Neural cell (in vitro differentiated cells): ENCODE measurements at regions not wholly inside any gene's neighbourhood (a gene's known extent, or its start where the extent isn't known, plus 50 kb on each side); places are given as distances from the start of the nearest gene placed in this dataset.

Source experiments
- H2AFZ ChIP-seq: fragments of 200-600, 300-800 bp; sonication (generic), shearing (Covaris generic); 2 replicates; pipeline ENCODE4 v1.6.0; 2014; ENCODE audit warnings: low read depth, mild to moderate bottlenecking, antibody characterized with exemption, low read length, moderate library complexity
- H3F3A ChIP-seq: fragments of 200-600 bp; shearing (Covaris generic); 2 replicates; pipeline ENCODE4 v1.6.1; 2016; ENCODE audit warnings: mild to moderate bottlenecking, moderate library complexity, mixed read lengths, antibody characterized with exemption, low read length; ENCODE audit not compliant: insufficient read depth, poor library complexity, severe bottlenecking
- H3K27ac ChIP-seq: fragments of 200-600, 300-800 bp; sonication (generic), shearing (Covaris generic); 2 replicates; pipeline ENCODE4 v1.5.1; 2014; ENCODE audit warnings: mild to moderate bottlenecking, low read length, moderate library complexity
- H3K27me3 ChIP-seq: fragments of 300-800, 200-600 bp; sonication (generic), shearing (Covaris generic); 2 replicates; pipeline ENCODE4 v1.6.0; 2014; ENCODE audit warnings: mild to moderate bottlenecking, low read depth, low read length, moderate library complexity; ENCODE audit not compliant: insufficient read depth
- H3K36me3 ChIP-seq: fragments of 300-800, 200-600 bp; sonication (generic), shearing (Covaris generic); 2 replicates; pipeline ENCODE4 v1.5.1; 2014; ENCODE audit warnings: mild to moderate bottlenecking, antibody characterized with exemption, low read length, moderate library complexity; ENCODE audit not compliant: insufficient read depth
- H3K4me2 ChIP-seq: fragments of 300-800, 200-600 bp; sonication (generic), shearing (Covaris generic); 2 replicates; pipeline ENCODE4 v1.6.0; 2014; ENCODE audit warnings: mild to moderate bottlenecking, low read length
- H3K4me3 ChIP-seq: fragments of 300-800, 200-600 bp; sonication (generic), shearing (Covaris generic); 2 replicates; pipeline ENCODE4 v1.5.1; 2014; ENCODE audit warnings: mild to moderate bottlenecking, low read length, moderate library complexity
- H3K79me2 ChIP-seq: fragments of 200-600 bp; shearing (Covaris generic); replicated peaks from 2 replicates; pipeline ENCODE4 v1.6.0; 2014; ENCODE audit warnings: mild to moderate bottlenecking, low read length, moderate library complexity; ENCODE audit not compliant: insufficient read depth
- H3K9ac ChIP-seq: fragments of 300-800, 200-600 bp; sonication (generic), shearing (Covaris generic); 2 replicates; pipeline ENCODE4 v1.6.1; 2016; ENCODE audit warnings: mild to moderate bottlenecking, low read length, mixed read lengths
- H3K9me2 ChIP-seq: fragments of 200-600 bp; shearing (Covaris generic); 2 replicates; pipeline ENCODE4 v1.6.1; 2016; ENCODE audit warnings: mild to moderate bottlenecking, low read length, mixed read lengths; ENCODE audit not compliant: insufficient read depth
- H3K9me3 ChIP-seq: fragments of 200-600, 300-800 bp; sonication (generic), shearing (Covaris generic); 2 replicates; pipeline ENCODE4 v1.6.1; 2016; ENCODE audit warnings: mild to moderate bottlenecking, mixed run types, low read length, moderate library complexity, mixed read lengths
- H4K20me1 ChIP-seq: fragments of 200-600 bp; shearing (Covaris generic); 2 replicates; pipeline ENCODE4 v1.6.1; 2016; ENCODE audit warnings: mild to moderate bottlenecking, mixed run types; ENCODE audit not compliant: insufficient read depth
- EP300 ChIP-seq: fragments of 450-650 bp; conservative IDR thresholded peaks from 2 replicates; pipeline ENCODE4 v1.6.1; 2014; ENCODE audit warnings: antibody characterized with exemption, mild to moderate bottlenecking, moderate library complexity; ENCODE audit not compliant: poor library complexity, severe bottlenecking
- EZH2 ChIP-seq: fragments of 200-600, 300-800 bp; shearing (Covaris generic), sonication (generic); IDR thresholded peaks from 2 replicates; pipeline ENCODE4 v1.6.1; 2014; ENCODE audit warnings: antibody characterized with exemption, low read length, borderline replicate concordance, mild to moderate bottlenecking; ENCODE audit not compliant: insufficient read depth, poor library complexity, severe bottlenecking
- MXI1 ChIP-seq: fragments of 450-650 bp; conservative IDR thresholded peaks from 2 replicates; pipeline ENCODE4 v1.6.1; 2014; ENCODE audit warnings: antibody characterized with exemption, mild to moderate bottlenecking; ENCODE audit not compliant: poor library complexity, severe bottlenecking
- POLR2AphosphoS5 ChIP-seq: IDR thresholded peaks from 2 replicates; pipeline ENCODE4 v1.6.1; 2012
- RAD21 ChIP-seq: fragments of 450-650 bp; conservative IDR thresholded peaks from 2 replicates; pipeline ENCODE4 v1.6.1; 2014; ENCODE audit warnings: antibody characterized with exemption, mild to moderate bottlenecking, moderate library complexity
- SMC3 ChIP-seq: fragments of 450-650 bp; conservative IDR thresholded peaks from 2 replicates; pipeline ENCODE4 v1.6.1; 2014; ENCODE audit warnings: antibody characterized with exemption, mild to moderate bottlenecking, moderate library complexity; ENCODE audit not compliant: poor library complexity
- TAF1 ChIP-seq: IDR thresholded peaks from 2 replicates; pipeline ENCODE4 v1.6.1; 2012; ENCODE audit warnings: low read depth
- TF ChIP-seq, protein P1 (sequence below): IDR thresholded peaks from 2 replicates; pipeline ENCODE4 v1.6.1; 2012; ENCODE audit warnings: borderline replicate concordance
- TF ChIP-seq, protein P2 (sequence below): fragments of 450-650 bp; IDR thresholded peaks from 2 replicates; pipeline ENCODE4 v1.5.1; 2014; ENCODE audit warnings: antibody characterized with exemption, mild to moderate bottlenecking, moderate library complexity; ENCODE audit not compliant: poor library complexity, severe bottlenecking

DNA sequence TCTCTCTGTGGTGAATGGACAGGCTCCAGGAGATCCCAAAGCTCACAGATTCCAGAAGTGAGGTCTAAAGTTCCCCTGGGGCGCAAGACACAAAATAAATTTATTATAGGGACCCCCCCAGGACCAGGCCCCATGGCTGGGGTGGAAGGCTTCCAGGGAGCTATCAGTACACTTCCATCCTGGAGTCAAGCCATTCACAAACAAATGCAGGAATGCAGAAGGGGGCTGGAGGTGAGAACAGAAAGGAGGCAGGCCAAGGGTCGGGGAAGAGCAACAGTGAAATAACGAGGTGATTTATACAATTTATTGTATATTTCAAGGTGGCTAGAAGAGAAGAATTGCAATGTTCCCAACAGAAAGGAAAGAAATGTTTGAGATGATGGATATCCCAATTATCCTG lies 126.9 kb downstream of the LY86 start:
- H3K36me3 ChIP-seq = no peaks in the 10 kb centered on the region
- no peak overlapping the region for H3K4me3 ChIP-seq
- H3K27me3 ChIP-seq = no peaks in the 10 kb centered on the region
- no peaks in the 10 kb centered on the region for H3K9me3 ChIP-seq
- no peaks in the 10 kb centered on the region for H3F3A ChIP-seq
- H4K20me1 ChIP-seq = no peaks in the 10 kb centered on the region
- no peak overlapping the region for H3K4me2 ChIP-seq
- no peaks in the 10 kb centered on the region for H3K79me2 ChIP-seq
- H3K9ac ChIP-seq = no peak overlapping the region
- no peak for TF ChIP-seq RAD21
- TF ChIP-seq, protein P1, sequence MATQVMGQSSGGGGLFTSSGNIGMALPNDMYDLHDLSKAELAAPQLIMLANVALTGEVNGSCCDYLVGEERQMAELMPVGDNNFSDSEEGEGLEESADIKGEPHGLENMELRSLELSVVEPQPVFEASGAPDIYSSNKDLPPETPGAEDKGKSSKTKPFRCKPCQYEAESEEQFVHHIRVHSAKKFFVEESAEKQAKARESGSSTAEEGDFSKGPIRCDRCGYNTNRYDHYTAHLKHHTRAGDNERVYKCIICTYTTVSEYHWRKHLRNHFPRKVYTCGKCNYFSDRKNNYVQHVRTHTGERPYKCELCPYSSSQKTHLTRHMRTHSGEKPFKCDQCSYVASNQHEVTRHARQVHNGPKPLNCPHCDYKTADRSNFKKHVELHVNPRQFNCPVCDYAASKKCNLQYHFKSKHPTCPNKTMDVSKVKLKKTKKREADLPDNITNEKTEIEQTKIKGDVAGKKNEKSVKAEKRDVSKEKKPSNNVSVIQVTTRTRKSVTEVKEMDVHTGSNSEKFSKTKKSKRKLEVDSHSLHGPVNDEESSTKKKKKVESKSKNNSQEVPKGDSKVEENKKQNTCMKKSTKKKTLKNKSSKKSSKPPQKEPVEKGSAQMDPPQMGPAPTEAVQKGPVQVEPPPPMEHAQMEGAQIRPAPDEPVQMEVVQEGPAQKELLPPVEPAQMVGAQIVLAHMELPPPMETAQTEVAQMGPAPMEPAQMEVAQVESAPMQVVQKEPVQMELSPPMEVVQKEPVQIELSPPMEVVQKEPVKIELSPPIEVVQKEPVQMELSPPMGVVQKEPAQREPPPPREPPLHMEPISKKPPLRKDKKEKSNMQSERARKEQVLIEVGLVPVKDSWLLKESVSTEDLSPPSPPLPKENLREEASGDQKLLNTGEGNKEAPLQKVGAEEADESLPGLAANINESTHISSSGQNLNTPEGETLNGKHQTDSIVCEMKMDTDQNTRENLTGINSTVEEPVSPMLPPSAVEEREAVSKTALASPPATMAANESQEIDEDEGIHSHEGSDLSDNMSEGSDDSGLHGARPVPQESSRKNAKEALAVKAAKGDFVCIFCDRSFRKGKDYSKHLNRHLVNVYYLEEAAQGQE = no peak
- no peak for TF ChIP-seq EZH2
- TF ChIP-seq, protein P2, sequence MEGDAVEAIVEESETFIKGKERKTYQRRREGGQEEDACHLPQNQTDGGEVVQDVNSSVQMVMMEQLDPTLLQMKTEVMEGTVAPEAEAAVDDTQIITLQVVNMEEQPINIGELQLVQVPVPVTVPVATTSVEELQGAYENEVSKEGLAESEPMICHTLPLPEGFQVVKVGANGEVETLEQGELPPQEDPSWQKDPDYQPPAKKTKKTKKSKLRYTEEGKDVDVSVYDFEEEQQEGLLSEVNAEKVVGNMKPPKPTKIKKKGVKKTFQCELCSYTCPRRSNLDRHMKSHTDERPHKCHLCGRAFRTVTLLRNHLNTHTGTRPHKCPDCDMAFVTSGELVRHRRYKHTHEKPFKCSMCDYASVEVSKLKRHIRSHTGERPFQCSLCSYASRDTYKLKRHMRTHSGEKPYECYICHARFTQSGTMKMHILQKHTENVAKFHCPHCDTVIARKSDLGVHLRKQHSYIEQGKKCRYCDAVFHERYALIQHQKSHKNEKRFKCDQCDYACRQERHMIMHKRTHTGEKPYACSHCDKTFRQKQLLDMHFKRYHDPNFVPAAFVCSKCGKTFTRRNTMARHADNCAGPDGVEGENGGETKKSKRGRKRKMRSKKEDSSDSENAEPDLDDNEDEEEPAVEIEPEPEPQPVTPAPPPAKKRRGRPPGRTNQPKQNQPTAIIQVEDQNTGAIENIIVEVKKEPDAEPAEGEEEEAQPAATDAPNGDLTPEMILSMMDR = no peak
- no peak for TF ChIP-seq SMC3
- no peak for TF ChIP-seq MXI1
- TF ChIP-seq POLR2AphosphoS5 = no peak
- no peak for TF ChIP-seq EP300
- TF ChIP-seq TAF1 = no peak
- no peak overlapping the region for H2AFZ ChIP-seq
- no peaks in the 10 kb centered on the region for H3K9me2 ChIP-seq
- H3K27ac ChIP-seq = no peak overlapping the region

DNA sequence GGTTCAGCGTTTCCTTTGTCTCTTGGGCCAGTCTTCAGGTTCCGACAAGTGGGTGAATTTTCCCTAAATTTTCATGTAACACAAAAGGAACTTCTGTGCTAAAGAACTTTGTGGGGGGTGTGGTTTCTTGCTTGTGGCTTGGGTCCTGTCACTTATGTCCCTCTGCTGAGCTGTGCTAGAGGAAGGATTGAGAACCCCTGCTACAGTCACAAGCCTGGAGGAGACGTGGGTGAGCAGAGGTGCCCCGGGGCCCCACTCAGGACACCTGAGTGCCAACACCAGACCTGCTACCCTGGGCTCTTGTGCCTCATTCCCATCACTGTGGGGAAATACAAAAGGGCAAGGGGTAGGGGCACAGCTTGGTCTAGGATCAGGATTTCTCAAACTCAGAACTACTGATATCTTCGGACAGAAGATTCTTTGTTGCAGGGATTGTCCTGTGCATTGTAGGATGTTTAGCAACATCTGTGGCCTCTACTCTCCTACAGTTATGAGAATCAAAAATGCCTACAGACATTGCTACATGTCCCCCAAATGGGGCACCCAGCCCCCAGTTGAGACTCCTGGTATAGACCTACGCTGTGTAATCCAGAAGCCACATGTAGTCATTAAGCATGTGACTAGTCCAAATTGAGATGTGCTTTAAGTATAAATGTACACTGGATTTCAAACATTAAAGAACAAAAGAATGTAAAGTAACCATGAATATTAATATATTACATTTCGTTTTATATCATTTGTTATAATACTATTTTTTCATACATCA lies 128.7 kb downstream of the LY86 start:
- no peak overlapping the region for H3K4me2 ChIP-seq
- no peaks in the 10 kb centered on the region for H3F3A ChIP-seq
- H3K4me3 ChIP-seq = no peak overlapping the region
- H3K9me3 ChIP-seq = no peaks in the 10 kb centered on the region
- no peak overlapping the region for H3K27ac ChIP-seq
- no peaks in the 10 kb centered on the region for H3K9me2 ChIP-seq
- no peak overlapping the region for H2AFZ ChIP-seq
- H3K27me3 ChIP-seq = no peaks in the 10 kb centered on the region
- no peak overlapping the region for H3K9ac ChIP-seq
- no peaks in the 10 kb centered on the region for H4K20me1 ChIP-seq
- TF ChIP-seq TAF1 (no peak), SMC3 (no peak), EZH2 (no peak), MXI1 (no peak), RAD21 (no peak), EP300 (no peak), POLR2AphosphoS5 (no peak)
- TF ChIP-seq, protein P1 = no peak
- TF ChIP-seq, protein P2 = no peak
- no peaks in the 10 kb centered on the region for H3K79me2 ChIP-seq
- no peaks in the 10 kb centered on the region for H3K36me3 ChIP-seq
